Tibial artery (tissue), 4 donors: ENCODE measurements at regions not wholly inside any gene's neighbourhood (a gene's known extent, or its start where the extent isn't known, plus 50 kb on each side); places are given as distances from the start of the nearest gene placed in this dataset.

Experiments
- DNase-seq, 2 donors: peaks; one replicate each; pipeline ENCODE4 v3.0.0-alpha.2; 2019
- H3K27ac ChIP-seq, 2 donors: fragments of 200-600 bp; sonication (generic) in 1 of 2; 1 replicate in 1 of 2; 2 replicates in 1 of 2; pipeline ENCODE4 v1.5.1; 2018 to 2019; ENCODE audit warnings: mild to moderate bottlenecking in 1 of 2
- H3K27me3 ChIP-seq, 2 donors: fragments of 200-600 bp; sonication (generic) in 1 of 2; one replicate each; pipeline versions ENCODE4 v1.5.1 to v1.6.0; 2016 to 2019
- H3K36me3 ChIP-seq, 3 donors: fragments of 200-600 bp; sonication (generic) in 2 of 3; one replicate each; pipeline ENCODE4 v1.5.1; 2016 to 2019; ENCODE audit warnings: mild to moderate bottlenecking in 2 of 3
- H3K4me1 ChIP-seq, 4 donors: fragments of 200-600 bp; sonication (generic) in 2 of 4; 1 replicate in 3 of 4; 2 replicates in 1 of 4; pipeline ENCODE4 v1.5.1; 2016 to 2019
- H3K4me3 ChIP-seq, 2 donors: fragments of 200-600 bp; sonication (generic) in 1 of 2; 1 replicate in 1 of 2; 2 replicates in 1 of 2; pipeline ENCODE4 v1.5.1; 2018 to 2019; ENCODE audit warnings: mild to moderate bottlenecking in 2 of 2
- H3K9me3 ChIP-seq, 3 donors: fragments of 200-600 bp; sonication (generic) in 1 of 3; one replicate each; pipeline ENCODE4 v1.5.1; 2016 to 2019
- CTCF ChIP-seq, 2 experiments: fragments of 200-600 bp in 1 of 2; fragments of 450-650 bp in 1 of 2; IDR thresholded peaks; one replicate each; pipeline ENCODE4 v1.5.1; 2017 to 2019; ENCODE audit warnings: antibody characterized with exemption in 2 of 2, mild to moderate bottlenecking in 1 of 2, moderate library complexity in 1 of 2
- intact Hi-C: fragments of 100-400 bp; cut with DNase I; formaldehyde crosslinking; loops from one replicate; pipeline ENCODE4 v1.15.0; 2023; ENCODE audit warnings: low total_unique reads

- intact Hi-C loops, result no loop called here
- Histone ChIP-seq H3K27me3 (no peaks in the 10 kb centered on the region), H3K4me3 (no peak overlapping the region), H3K9me3 (peaks cover 0 to 7% (median 0%) of the 10 kb centered on the region in 3 donors), H3K27ac (no peak overlapping the region), H3K36me3 (no peaks in the 10 kb centered on the region), H3K4me1 (no peaks in the 10 kb centered on the region)
- DNase-seq, result no peak
- no peak for TF ChIP-seq CTCF (IDR thresholded peaks at IDR 0.05)
Measured at GRCh38 chr12:128205758-128206157, 61.2 kb upstream of the TMEM132C start.
